B cell (primary cell): ENCODE measurements at regions not wholly inside any gene's neighbourhood (a gene's known extent, or its start where the extent isn't known, plus 50 kb on each side); places are given as distances from the start of the nearest gene placed in this dataset.

Experiments used
- ATAC-seq: fragments of 200-7000 bp; cut with Tn5 transposase; one replicate; pipeline ENCODE4 v1.10.0; 2021; ENCODE audit warnings: low read depth, mild to moderate bottlenecking, moderate number of reproducible peaks, moderate library complexity
- CTCF ChIA-PET: fragments of 350-600 bp; sonication (Branson Sonifier 250); formaldehyde crosslinking; loops from one replicate; lab custom pipeline; 2021; ENCODE audit warnings: antibody characterized with exemption, inconsistent platforms; lab: Charles Lee
- POLR2A ChIA-PET: fragments of 350-600 bp; sonication (Branson Sonifier 250); formaldehyde crosslinking; loops from one replicate; lab custom pipeline; 2021; ENCODE audit warnings: antibody characterized with exemption; lab: Charles Lee
- DNase-seq: peaks from one replicate; pipeline ENCODE4 v3.0.0; 2013
- H2AFZ ChIP-seq: 2 replicates; pipeline ENCODE4 v1.6.1; 2012; ENCODE audit warnings: mild to moderate bottlenecking, low read depth, low read length; ENCODE audit not compliant: insufficient read depth, poor library complexity, severe bottlenecking
- H3K27ac ChIP-seq, 2 donors: 1 replicate in 1 of 2; 2 replicates in 1 of 2; pipeline ENCODE4 v1.5.1; 2012 to 2013; ENCODE audit warnings: low read length in 2 of 2, mild to moderate bottlenecking in 2 of 2, moderate library complexity in 1 of 2
- H3K27me3 ChIP-seq, 4 experiments: fragments of 200-600 bp in 1 of 4; sonication (generic) in 1 of 4; replicated peaks in 1 of 4; 1 replicate in 2 of 4; 2 replicates in 2 of 4; pipeline versions ENCODE4 v1.6.1 to v1.7.0; 2013 to 2016; ENCODE audit warnings: low read length in 3 of 4, mild to moderate bottlenecking in 2 of 4, mixed read lengths in 1 of 4, moderate library complexity in 1 of 4; ENCODE audit not compliant: insufficient read depth in 4 of 4, control insufficient read depth in 3 of 4; ENCODE audit errors: control extremely low read depth in 1 of 4
- H3K36me3 ChIP-seq, 2 experiments: replicated peaks in 1 of 2; 1 replicate in 1 of 2; 2 replicates in 1 of 2; pipeline versions ENCODE4 v1.6.1 to v1.7.1; 2013; ENCODE audit warnings: low read length in 1 of 2; ENCODE audit not compliant: insufficient read depth in 2 of 2, control insufficient read depth in 1 of 2; ENCODE audit errors: control extremely low read depth in 1 of 2, extremely low read depth in 1 of 2
- H3K4me1 ChIP-seq, 2 donors: fragments of 200-600 bp in 1 of 2; sonication (generic) in 1 of 2; 1 replicate in 1 of 2; 2 replicates in 1 of 2; pipeline versions ENCODE4 v1.5.1 to v1.6.1; 2013 to 2017; ENCODE audit warnings: low read length in 2 of 2; ENCODE audit not compliant: control insufficient read depth in 2 of 2, insufficient read depth in 2 of 2
- H3K4me2 ChIP-seq: replicated peaks from 2 replicates; pipeline ENCODE3; 2012; ENCODE audit warnings: mild to moderate bottlenecking, low read depth, low read length; ENCODE audit not compliant: poor library complexity, severe bottlenecking
- H3K4me3 ChIP-seq, 5 experiments: fragments of 200-600 bp in 1 of 5; sonication (generic) in 1 of 5; 1 replicate in 3 of 5; 2 replicates in 2 of 5; pipeline versions ENCODE4 v1.5.1 to v1.7.0; 2011 to 2016; ENCODE audit warnings: low read length in 4 of 5, mild to moderate bottlenecking in 4 of 5, low read depth in 2 of 5, control low read depth in 1 of 5, moderate library complexity in 1 of 5; ENCODE audit not compliant: insufficient read depth in 1 of 5; ENCODE audit errors: control extremely low read depth in 1 of 5, extremely low read depth in 1 of 5
- H3K79me2 ChIP-seq: fragments of 200-600 bp; sonication (generic); one replicate; pipeline ENCODE4 v1.6.0; 2016; ENCODE audit warnings: low read length; ENCODE audit not compliant: control insufficient read depth, insufficient read depth
- H3K9ac ChIP-seq: fragments of 200-600 bp; sonication (generic); 2 replicates; pipeline ENCODE4 v1.6.1; 2017; ENCODE audit warnings: mild to moderate bottlenecking, low read length, moderate library complexity
- H3K9me3 ChIP-seq, 3 donors: one replicate each; pipeline versions ENCODE4 v1.6.1 to v1.7.1; 2013; ENCODE audit warnings: low read length in 2 of 3; ENCODE audit not compliant: control insufficient read depth in 2 of 3, insufficient read depth in 1 of 3; ENCODE audit errors: control extremely low read depth in 1 of 3
- H4K20me1 ChIP-seq: 2 replicates; pipeline ENCODE4 v1.6.0; 2012; ENCODE audit warnings: mild to moderate bottlenecking, low read length; ENCODE audit not compliant: insufficient read depth, control insufficient read depth, poor library complexity, severe bottlenecking
- H3K27ac Mint-ChIP-seq: one replicate; pipeline ENCODE4 v1.8.0; 2021; ENCODE audit warnings: mixed read lengths
- H3K27me3 Mint-ChIP-seq: one replicate; pipeline ENCODE4 v1.8.0; 2021; ENCODE audit warnings: mixed read lengths
- H3K4me1 Mint-ChIP-seq: one replicate; pipeline ENCODE4 v1.8.0; 2021; ENCODE audit warnings: mixed read lengths
- H3K4me3 Mint-ChIP-seq: one replicate; pipeline ENCODE4 v1.8.0; 2021; ENCODE audit warnings: mixed read lengths
- H3K9me3 Mint-ChIP-seq: one replicate; pipeline ENCODE4 v1.8.0; 2022; ENCODE audit warnings: mixed read lengths; ENCODE audit not compliant: insufficient read depth
- CTCF ChIP-seq: fragments of 200-600 bp; IDR thresholded peaks from one replicate; pipeline ENCODE4 v1.8.0; 2022; ENCODE audit warnings: antibody characterized with exemption, mild to moderate bottlenecking
- EZH2 ChIP-seq: IDR thresholded peaks from 2 replicates; pipeline ENCODE4 v1.6.1; 2012; ENCODE audit warnings: borderline replicate concordance, low read depth, mild to moderate bottlenecking, moderate library complexity, low read length; ENCODE audit not compliant: insufficient read depth, poor library complexity, severe bottlenecking
- WGBS: methylation state at CpG from one replicate; pipeline ENCODE4 v1.1.5; 2013; ENCODE audit warnings: missing lambda C conversion rate; ENCODE audit not compliant: insufficient coverage; 5-methylcytosine and 5-hydroxymethylcytosine counted together
- intact Hi-C: fragments of 100-400 bp; cut with micrococcal nuclease; formaldehyde crosslinking; loops from one replicate; pipeline ENCODE4 v1.10.0; 2022

DNA sequence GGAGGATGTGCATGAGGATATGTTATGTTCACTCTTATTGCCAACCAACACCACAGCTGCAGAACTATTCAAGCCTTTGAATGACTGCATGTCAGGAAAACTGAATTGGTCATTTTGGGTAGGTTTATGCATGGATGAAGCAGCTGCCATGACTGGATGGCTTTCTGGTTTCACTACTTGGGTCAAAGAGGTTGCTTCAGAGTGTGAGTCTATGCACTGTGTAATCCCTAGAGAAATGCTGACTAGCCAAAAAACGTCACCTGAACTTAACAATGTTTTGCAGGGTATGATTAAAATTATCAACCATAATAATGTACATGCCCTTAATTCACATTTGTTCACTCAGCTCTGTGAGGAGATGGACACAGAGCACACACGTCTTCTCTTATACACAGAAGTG, 206.7 kb upstream of the RBBP8 start:
- Mint-ChIP-seq H3K4me3 (no peak overlapping the region), H3K4me1 (no peaks in the 10 kb centered on the region), H3K27ac (no peak overlapping the region), H3K9me3 (no peaks in the 10 kb centered on the region), H3K27me3 (peaks cover 8% of the 10 kb centered on the region)
- no peaks in the 10 kb centered on the region for H3K9me3 ChIP-seq
- ChIA-PET POLR2A (no interaction called here), CTCF (no interaction called here)
- H4K20me1 ChIP-seq: no peaks in the 10 kb centered on the region
- intact Hi-C loops: no loop called here
- H3K36me3 ChIP-seq: no peaks in the 10 kb centered on the region
- no peak overlapping the region for H3K4me2 ChIP-seq
- H3K9ac ChIP-seq: no peak overlapping the region
- H3K79me2 ChIP-seq: no peaks in the 10 kb centered on the region
- no peak overlapping the region for H2AFZ ChIP-seq
- no peak for ATAC-seq
- no CpG with 5 or more reads among the region's 2 CpGs for WGBS
- no peak overlapping the region for H3K27ac ChIP-seq
- H3K4me3 ChIP-seq: no peak overlapping the region
- H3K4me1 ChIP-seq: no peaks in the 10 kb centered on the region
- no peak for DNase-seq
- H3K27me3 ChIP-seq: peaks cover 0 to 2% (median under 1%) of the 10 kb centered on the region in 4 experiments
- no peak for TF ChIP-seq CTCF
- TF ChIP-seq EZH2: no peak

GRCh38 chr18:22728016-22728415, 205.1 kb upstream of the RBBP8 start:
- Histone ChIP-seq H3K36me3 (no peaks in the 10 kb centered on the region), H3K27me3 (peaks cover 0 to 2% (median under 1%) of the 10 kb centered on the region in 4 experiments), H3K9ac (no peak overlapping the region), H3K4me1 (no peaks in the 10 kb centered on the region), H3K4me3 (no peak overlapping the region), H4K20me1 (no peaks in the 10 kb centered on the region), H3K9me3 (no peaks in the 10 kb centered on the region), H2AFZ (no peak overlapping the region), H3K27ac (no peak overlapping the region), H3K79me2 (no peaks in the 10 kb centered on the region), H3K4me2 (no peak overlapping the region)
- H3K4me3 Mint-ChIP-seq: no peak overlapping the region
- TF ChIP-seq CTCF: no peak
- no peak for TF ChIP-seq EZH2
- no peaks in the 10 kb centered on the region for H3K4me1 Mint-ChIP-seq
- intact Hi-C loops: no loop called here
- ATAC-seq (no peak), DNase-seq (no peak)
- POLR2A ChIA-PET: no interaction called here
- peaks cover 8% of the 10 kb centered on the region for H3K27me3 Mint-ChIP-seq
- H3K27ac Mint-ChIP-seq: no peak overlapping the region
- no peaks in the 10 kb centered on the region for H3K9me3 Mint-ChIP-seq
- CTCF ChIA-PET: no interaction called here
